WTC11 (cell line): ENCODE measurements at regions not wholly inside any gene's neighbourhood (a gene's known extent, or its start where the extent isn't known, plus 50 kb on each side); places are given as distances from the start of the nearest gene placed in this dataset.

Experiments
- ATAC-seq: fragments of 200-7000 bp; cut with Tn5 transposase; 2 replicates; pipeline ENCODE4 v1.10.0; 2021; ENCODE audit warnings: mild to moderate bottlenecking, moderate library complexity
- CTCF ChIA-PET: fragments of 300-600 bp; sonication (Branson Sonifier 250); formaldehyde crosslinking; loops from one replicate; lab custom pipeline; 2021; ENCODE audit warnings: antibody characterized with exemption; lab: Charles Lee
- POLR2A ChIA-PET: fragments of 350-600 bp; sonication (Branson Sonifier 250); formaldehyde crosslinking; loops from one replicate; lab custom pipeline; 2021; ENCODE audit warnings: antibody characterized with exemption; lab: Charles Lee
- DNase-seq: peaks from one replicate; pipeline ENCODE4 v3.0.0; 2021; ENCODE audit warnings: low spot score
- H3K27ac Mint-ChIP-seq: 2 replicates; pipeline ENCODE4 v1.8.0; 2021; ENCODE audit warnings: mixed read lengths
- H3K27me3 Mint-ChIP-seq: 2 replicates; pipeline ENCODE4 v1.8.0; 2021; ENCODE audit warnings: low read depth, mild to moderate bottlenecking, moderate library complexity, mixed read lengths
- H3K36me3 Mint-ChIP-seq: 2 replicates; pipeline ENCODE4 v1.8.0; 2021; ENCODE audit warnings: mixed read lengths
- H3K4me1 Mint-ChIP-seq: 2 replicates; pipeline ENCODE4 v1.8.0; 2022; ENCODE audit warnings: mixed read lengths
- H3K4me3 Mint-ChIP-seq: 2 replicates; pipeline ENCODE4 v1.8.0; 2021; ENCODE audit warnings: mild to moderate bottlenecking, moderate library complexity, mixed read lengths
- H3K9me3 Mint-ChIP-seq: 2 replicates; pipeline ENCODE4 v1.8.0; 2021; ENCODE audit warnings: mixed read lengths
- ATF1 ChIP-seq: sonication (generic); formaldehyde crosslinking; IDR thresholded peaks from 2 replicates; pipeline ENCODE4 v1.8.1; 2023; ENCODE audit warnings: mild to moderate bottlenecking, moderate library complexity, missing genetic modification reagents
- CBFB ChIP-seq: sonication (generic); formaldehyde crosslinking; IDR thresholded peaks from 2 replicates; pipeline ENCODE4 v1.8.1; 2022; ENCODE audit warnings: mild to moderate bottlenecking, low read depth, missing genetic modification reagents
- E2F4 ChIP-seq: sonication (generic); formaldehyde crosslinking; IDR thresholded peaks from 2 replicates; pipeline ENCODE4 v1.8.1; 2022; ENCODE audit warnings: low read depth, mild to moderate bottlenecking, moderate library complexity, missing genetic modification reagents, borderline replicate concordance
- ELF4 ChIP-seq: sonication (generic); formaldehyde crosslinking; IDR thresholded peaks from 2 replicates; pipeline ENCODE4 v1.8.1; 2022; ENCODE audit warnings: low read depth, mild to moderate bottlenecking, moderate library complexity, missing genetic modification reagents
- EMX1 ChIP-seq: fragments of 250-450 bp; sonication (Bioruptor Pico); IDR thresholded peaks from 2 replicates; pipeline ENCODE4 v1.8.0; 2021; ENCODE audit warnings: mild to moderate bottlenecking
- HMGA2 ChIP-seq: fragments of 250-450 bp; sonication (Bioruptor Pico); IDR thresholded peaks from 2 replicates; pipeline ENCODE4 v1.4.0; 2021; ENCODE audit warnings: mild to moderate bottlenecking, moderate library complexity
- IRF2 ChIP-seq: sonication (generic); formaldehyde crosslinking; IDR thresholded peaks from 2 replicates; pipeline ENCODE4 v1.8.0; 2022; ENCODE audit warnings: low read depth, missing genetic modification reagents, borderline replicate concordance
- KAT7 ChIP-seq: sonication (generic); formaldehyde crosslinking; IDR thresholded peaks from 2 replicates; pipeline ENCODE4 v1.8.1; 2023; ENCODE audit warnings: missing genetic modification reagents, mild to moderate bottlenecking, borderline replicate concordance
- MLX ChIP-seq: sonication (generic); formaldehyde crosslinking; IDR thresholded peaks from 2 replicates; pipeline ENCODE4 v1.8.1; 2023; ENCODE audit warnings: mild to moderate bottlenecking, missing genetic modification reagents, moderate library complexity
- NR2C2 ChIP-seq: sonication (generic); formaldehyde crosslinking; IDR thresholded peaks from 2 replicates; pipeline ENCODE4 v1.8.0; 2022; ENCODE audit warnings: mild to moderate bottlenecking, missing genetic modification reagents
- NR3C1 ChIP-seq: sonication (generic); formaldehyde crosslinking; conservative IDR thresholded peaks from 2 replicates; pipeline ENCODE4 v1.8.1; 2023; ENCODE audit warnings: low read depth, mild to moderate bottlenecking, missing genetic modification reagents
- OVOL2 ChIP-seq: fragments of 250-450 bp; sonication (Bioruptor Pico); IDR thresholded peaks from 2 replicates; pipeline ENCODE4 v1.9.0; 2021; ENCODE audit warnings: mild to moderate bottlenecking, borderline replicate concordance
- PRDM15 ChIP-seq: sonication (generic); formaldehyde crosslinking; IDR thresholded peaks from 2 replicates; pipeline ENCODE4 v1.8.0; 2022; ENCODE audit warnings: missing genetic modification reagents
- PRRX2 ChIP-seq: fragments of 250-450 bp; sonication (Bioruptor Pico); IDR thresholded peaks from 2 replicates; pipeline ENCODE4 v1.8.0; 2021; ENCODE audit warnings: mild to moderate bottlenecking
- SMAD4 ChIP-seq: sonication (generic); formaldehyde crosslinking; IDR thresholded peaks from 2 replicates; pipeline ENCODE4 v1.8.0; 2022; ENCODE audit warnings: mild to moderate bottlenecking, missing genetic modification reagents
- TCF7 ChIP-seq: sonication (generic); formaldehyde crosslinking; IDR thresholded peaks from 2 replicates; pipeline ENCODE4 v1.8.0; 2022; ENCODE audit warnings: mild to moderate bottlenecking, low read depth, missing genetic modification reagents, moderate library complexity
- ZNF138 ChIP-seq: sonication (generic); formaldehyde crosslinking; conservative IDR thresholded peaks from 2 replicates; pipeline ENCODE4 v1.8.1; 2022; ENCODE audit warnings: mild to moderate bottlenecking, moderate library complexity, missing genetic modification reagents
- ZNF232 ChIP-seq: sonication (generic); formaldehyde crosslinking; IDR thresholded peaks from 2 replicates; pipeline ENCODE4 v1.8.0; 2022; ENCODE audit warnings: mild to moderate bottlenecking, missing genetic modification reagents
- ZNF263 ChIP-seq: sonication (generic); formaldehyde crosslinking; IDR thresholded peaks from 2 replicates; pipeline ENCODE4 v1.8.1; 2022; ENCODE audit warnings: low read depth, mild to moderate bottlenecking, moderate library complexity, missing genetic modification reagents
- ZNF423 ChIP-seq: fragments of 250-450 bp; sonication (Bioruptor Pico); IDR thresholded peaks from 2 replicates; pipeline ENCODE4 v2.1.2; 2022; ENCODE audit warnings: mild to moderate bottlenecking, moderate library complexity
- TF ChIP-seq, protein P1 (sequence below): fragments of 250-450 bp; sonication (Bioruptor Pico); IDR thresholded peaks from 2 replicates; pipeline ENCODE4 v1.9.0; 2021; ENCODE audit warnings: mild to moderate bottlenecking
- TF ChIP-seq, protein P2 (sequence below): fragments of 250-450 bp; sonication (Bioruptor Pico); IDR thresholded peaks from 2 replicates; pipeline ENCODE4 v1.9.0; 2021; ENCODE audit warnings: moderate library complexity, mild to moderate bottlenecking, inconsistent platforms, borderline replicate concordance
- TF ChIP-seq, protein P3 (sequence below): sonication (generic); formaldehyde crosslinking; IDR thresholded peaks from 2 replicates; pipeline ENCODE4 v1.8.0; 2022; ENCODE audit warnings: mild to moderate bottlenecking, missing genetic modification reagents
- TF ChIP-seq, protein P4 (sequence below): sonication (generic); formaldehyde crosslinking; IDR thresholded peaks from 2 replicates; pipeline ENCODE4 v1.8.1; 2023; ENCODE audit warnings: mild to moderate bottlenecking, missing genetic modification reagents
- TF ChIP-seq, protein P5 (sequence below): fragments of 250-450 bp; sonication (Bioruptor Pico); IDR thresholded peaks from 2 replicates; pipeline ENCODE4 v1.8.0; 2021; ENCODE audit warnings: mild to moderate bottlenecking

DNA sequence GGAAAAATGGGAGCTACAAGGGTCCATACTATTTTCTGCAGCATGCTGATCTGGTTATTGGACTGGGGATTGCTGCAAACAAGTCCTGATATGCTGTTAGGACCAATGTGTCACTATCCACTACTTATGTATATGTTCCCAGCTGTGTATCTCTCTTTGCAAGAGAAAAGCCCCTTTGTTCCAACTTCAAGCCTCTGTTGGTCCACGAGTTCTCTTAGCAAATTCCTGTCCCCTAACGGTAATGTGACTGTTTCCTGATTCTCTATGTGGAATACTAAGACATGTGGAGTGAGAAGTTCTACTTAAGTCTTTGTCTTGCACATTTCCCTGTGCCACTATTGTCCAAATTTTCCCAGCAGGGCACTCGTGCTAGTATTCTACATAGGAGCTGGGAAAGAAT lies 557.7 kb downstream of the FSCB start:
- no peak overlapping the region for H3K27ac Mint-ChIP-seq
- peaks cover 13% of the 10 kb centered on the region for H3K4me1 Mint-ChIP-seq
- TF ChIP-seq EMX1 (CRISPR knock-in tag) (no peak), ZNF232 (CRISPR knock-in tag) (no peak), ZNF423 (CRISPR knock-in tag) (no peak), ATF1 (CRISPR knock-in tag) (no peak), KAT7 (CRISPR knock-in tag) (no peak), E2F4 (CRISPR knock-in tag) (no peak), PRRX2 (CRISPR knock-in tag) (no peak)
- TF ChIP-seq, protein P1, sequence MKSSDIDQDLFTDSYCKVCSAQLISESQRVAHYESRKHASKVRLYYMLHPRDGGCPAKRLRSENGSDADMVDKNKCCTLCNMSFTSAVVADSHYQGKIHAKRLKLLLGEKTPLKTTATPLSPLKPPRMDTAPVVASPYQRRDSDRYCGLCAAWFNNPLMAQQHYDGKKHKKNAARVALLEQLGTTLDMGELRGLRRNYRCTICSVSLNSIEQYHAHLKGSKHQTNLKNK (CRISPR knock-in tag): no peak
- TF ChIP-seq, protein P2, sequence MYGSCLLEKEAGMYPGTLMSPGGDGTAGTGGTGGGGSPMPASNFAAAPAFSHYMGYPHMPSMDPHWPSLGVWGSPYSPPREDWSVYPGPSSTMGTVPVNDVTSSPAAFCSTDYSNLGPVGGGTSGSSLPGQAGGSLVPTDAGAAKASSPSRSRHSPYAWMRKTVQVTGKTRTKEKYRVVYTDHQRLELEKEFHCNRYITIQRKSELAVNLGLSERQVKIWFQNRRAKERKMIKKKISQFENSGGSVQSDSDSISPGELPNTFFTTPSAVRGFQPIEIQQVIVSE (CRISPR knock-in tag): no peak
- TF ChIP-seq, protein P3, sequence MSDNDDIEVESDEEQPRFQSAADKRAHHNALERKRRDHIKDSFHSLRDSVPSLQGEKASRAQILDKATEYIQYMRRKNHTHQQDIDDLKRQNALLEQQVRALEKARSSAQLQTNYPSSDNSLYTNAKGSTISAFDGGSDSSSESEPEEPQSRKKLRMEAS (CRISPR knock-in tag): no peak
- TF ChIP-seq, all 79 proteins: peak for 0
- no peak overlapping the region for H3K4me3 Mint-ChIP-seq
- ChIA-PET CTCF (no interaction called here), POLR2A (interaction anchor here (0.6 kb wide), 1 partner anchor 824 kb away, joined by 3 read pairs; no protein-coding TSS in a partner anchor)
- DNase-seq (no peak), ATAC-seq (peak; percentile 96)
- no peaks in the 10 kb centered on the region for H3K9me3 Mint-ChIP-seq
- H3K27me3 Mint-ChIP-seq: no peaks in the 10 kb centered on the region
- no peaks in the 10 kb centered on the region for H3K36me3 Mint-ChIP-seq

DNA sequence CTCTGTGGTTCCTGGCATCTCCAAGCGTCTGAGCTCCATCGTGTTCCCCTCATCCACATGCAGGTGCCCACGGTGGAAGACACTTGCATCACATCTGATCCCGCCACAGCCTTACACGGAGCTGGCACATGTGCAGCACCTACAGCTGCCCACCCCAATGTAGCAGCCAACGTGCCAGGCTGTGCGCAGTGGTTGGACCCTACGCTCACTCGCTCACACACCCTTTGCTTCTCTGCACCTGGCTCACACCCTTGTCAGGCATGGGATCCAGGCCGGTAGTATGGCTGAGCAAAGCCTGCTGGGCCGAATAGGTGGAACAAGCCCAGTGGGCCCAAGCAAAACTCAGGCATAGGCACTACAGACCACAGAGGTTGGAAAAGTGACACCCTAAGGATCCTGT lies 567.2 kb downstream of the FSCB start:
- Mint-ChIP-seq H3K27me3 (no peaks in the 10 kb centered on the region), H3K9me3 (peaks cover 21% of the 10 kb centered on the region)
- CTCF ChIA-PET: interaction anchor here (0.7 kb wide), 1 partner anchor 185 kb away, joined by 6 read pairs; no protein-coding TSS in a partner anchor
- no peak for TF ChIP-seq CBFB
- TF ChIP-seq MLX (CRISPR knock-in tag): no peak
- TF ChIP-seq, protein P4, sequence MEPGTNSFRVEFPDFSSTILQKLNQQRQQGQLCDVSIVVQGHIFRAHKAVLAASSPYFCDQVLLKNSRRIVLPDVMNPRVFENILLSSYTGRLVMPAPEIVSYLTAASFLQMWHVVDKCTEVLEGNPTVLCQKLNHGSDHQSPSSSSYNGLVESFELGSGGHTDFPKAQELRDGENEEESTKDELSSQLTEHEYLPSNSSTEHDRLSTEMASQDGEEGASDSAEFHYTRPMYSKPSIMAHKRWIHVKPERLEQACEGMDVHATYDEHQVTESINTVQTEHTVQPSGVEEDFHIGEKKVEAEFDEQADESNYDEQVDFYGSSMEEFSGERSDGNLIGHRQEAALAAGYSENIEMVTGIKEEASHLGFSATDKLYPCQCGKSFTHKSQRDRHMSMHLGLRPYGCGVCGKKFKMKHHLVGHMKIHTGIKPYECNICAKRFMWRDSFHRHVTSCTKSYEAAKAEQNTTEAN: no peak
- no peak for TF ChIP-seq IRF2
- TF ChIP-seq HMGA2: no peak
- no peak for TF ChIP-seq OVOL2 (CRISPR knock-in tag)
- TF ChIP-seq ZNF263 (CRISPR knock-in tag): no peak
- no peak for TF ChIP-seq PRDM15 (CRISPR knock-in tag)
- TF ChIP-seq E2F4 (CRISPR knock-in tag): no peak
- TF ChIP-seq NR2C2 (CRISPR knock-in tag): no peak
- TF ChIP-seq TCF7 (CRISPR knock-in tag): no peak
- no peak for TF ChIP-seq SMAD4 (CRISPR knock-in tag)
- no peak for TF ChIP-seq ZNF138 (CRISPR knock-in tag)
- no peak for TF ChIP-seq NR3C1
- no peak for TF ChIP-seq ELF4 (CRISPR knock-in tag)
- TF ChIP-seq, protein P5, sequence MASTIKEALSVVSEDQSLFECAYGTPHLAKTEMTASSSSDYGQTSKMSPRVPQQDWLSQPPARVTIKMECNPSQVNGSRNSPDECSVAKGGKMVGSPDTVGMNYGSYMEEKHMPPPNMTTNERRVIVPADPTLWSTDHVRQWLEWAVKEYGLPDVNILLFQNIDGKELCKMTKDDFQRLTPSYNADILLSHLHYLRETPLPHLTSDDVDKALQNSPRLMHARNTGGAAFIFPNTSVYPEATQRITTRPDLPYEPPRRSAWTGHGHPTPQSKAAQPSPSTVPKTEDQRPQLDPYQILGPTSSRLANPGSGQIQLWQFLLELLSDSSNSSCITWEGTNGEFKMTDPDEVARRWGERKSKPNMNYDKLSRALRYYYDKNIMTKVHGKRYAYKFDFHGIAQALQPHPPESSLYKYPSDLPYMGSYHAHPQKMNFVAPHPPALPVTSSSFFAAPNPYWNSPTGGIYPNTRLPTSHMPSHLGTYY: no peak
- TF ChIP-seq, all 79 proteins: peak for 0
- no peak for DNase-seq
- Mint-ChIP-seq H3K4me3 (no peak overlapping the region), H3K4me1 (peaks cover 6% of the 10 kb centered on the region; the same call in 1 of the 2 replicates), H3K36me3 (peaks cover 19% of the 10 kb centered on the region), H3K27ac (no peak overlapping the region)
- no peak for ATAC-seq
- POLR2A ChIA-PET: interaction anchor here (0.6 kb wide), 1 partner anchor 207 kb away, joined by 3 read pairs; no protein-coding TSS in a partner anchor
